Liver (tissue), 8 donors: ENCODE measurements at regions not wholly inside any gene's neighbourhood (a gene's known extent, or its start where the extent isn't known, plus 50 kb on each side); places are given as distances from the start of the nearest gene placed in this dataset.
"Not testable (repeated sequence)": the region's sequence is repeated elsewhere in the genome, so short reads cannot be mapped to it uniquely, and the experiment has no call there.

ENCODE experiments used
- DNase-seq: peaks from one replicate; pipeline ENCODE4 v3.0.0-alpha.2; 2017; ENCODE audit warnings: low spot score
- H3K27ac ChIP-seq, 2 donors: one replicate each; pipeline ENCODE4 v1.7.0; 2013; ENCODE audit warnings: inconsistent platforms in 2 of 2, low read length in 2 of 2, control low read depth in 1 of 2, low read depth in 1 of 2, mild to moderate bottlenecking in 1 of 2
- H3K27me3 ChIP-seq, 4 donors: one replicate each; pipeline versions ENCODE4 v1.6.1 to v1.7.0; 2013; ENCODE audit warnings: low read length in 3 of 4, inconsistent platforms in 1 of 4, mild to moderate bottlenecking in 1 of 4, moderate library complexity in 1 of 4; ENCODE audit not compliant: control insufficient read depth in 4 of 4, insufficient read depth in 4 of 4
- H3K36me3 ChIP-seq, 4 donors: one replicate each; pipeline versions ENCODE4 v1.6.1 to v1.7.0; 2013; ENCODE audit warnings: low read length in 3 of 4, mild to moderate bottlenecking in 3 of 4, low read depth in 1 of 4, moderate library complexity in 1 of 4; ENCODE audit not compliant: control insufficient read depth in 4 of 4, insufficient read depth in 3 of 4
- H3K4me1 ChIP-seq, 4 donors: one replicate each; pipeline versions ENCODE4 v1.6.1 to v1.7.0; 2013; ENCODE audit warnings: low read length in 3 of 4, mild to moderate bottlenecking in 3 of 4, moderate library complexity in 1 of 4; ENCODE audit not compliant: control insufficient read depth in 4 of 4, insufficient read depth in 4 of 4
- H3K4me3 ChIP-seq, 3 donors: one replicate each; pipeline versions ENCODE4 v1.6.1 to v1.7.0; 2013; ENCODE audit warnings: low read length in 3 of 3, control low read depth in 1 of 3, low read depth in 1 of 3, mild to moderate bottlenecking in 1 of 3
- H3K9ac ChIP-seq, 2 donors: one replicate each; pipeline ENCODE4 v1.7.0; 2013; ENCODE audit warnings: low read length in 2 of 2, mild to moderate bottlenecking in 2 of 2, moderate library complexity in 2 of 2, control low read depth in 1 of 2, low read depth in 1 of 2
- H3K9me3 ChIP-seq, 4 donors: one replicate each; pipeline versions ENCODE4 v1.6.1 to v1.7.0; 2013; ENCODE audit warnings: low read length in 3 of 4; ENCODE audit not compliant: control insufficient read depth in 4 of 4
- ATF3 ChIP-seq: IDR thresholded peaks from 2 replicates; pipeline ENCODE4 v1.6.1; 2016; ENCODE audit warnings: antibody characterized with exemption
- CTCF ChIP-seq: fragments of 150-350 bp; IDR thresholded peaks from 2 replicates; pipeline ENCODE4 v1.5.1; 2017; ENCODE audit warnings: improper control_type of control experiment, low read depth, low read length; ENCODE audit not compliant: missing input control
- FOXA1 ChIP-seq: IDR thresholded peaks from 2 replicates; pipeline ENCODE4 v1.6.1; 2016; ENCODE audit warnings: antibody characterized with exemption
- FOXA2 ChIP-seq: IDR thresholded peaks from 2 replicates; pipeline ENCODE4 v1.6.1; 2016; ENCODE audit warnings: antibody characterized with exemption
- GABPA ChIP-seq, 2 donors: IDR thresholded peaks in 1 of 2; conservative IDR thresholded peaks in 1 of 2; 2 replicates each; pipeline ENCODE4 v1.6.1; 2016; ENCODE audit warnings: antibody characterized with exemption in 2 of 2, mild to moderate bottlenecking in 1 of 2, moderate library complexity in 1 of 2
- HNF4A ChIP-seq, 2 donors: conservative IDR thresholded peaks; 2 replicates each; pipeline ENCODE4 v1.6.1; 2016; ENCODE audit warnings: antibody characterized with exemption in 2 of 2, mild to moderate bottlenecking in 2 of 2
- HNF4G ChIP-seq: IDR thresholded peaks from 2 replicates; pipeline ENCODE4 v1.6.1; 2016; ENCODE audit warnings: antibody characterized with exemption
- NR2F2 ChIP-seq: IDR thresholded peaks from 2 replicates; pipeline ENCODE4 v1.6.1; 2016; ENCODE audit warnings: antibody characterized with exemption
- RAD21 ChIP-seq, 2 donors: IDR thresholded peaks; 2 replicates each; pipeline ENCODE4 v1.6.1; 2016; ENCODE audit warnings: antibody characterized with exemption in 2 of 2, mild to moderate bottlenecking in 2 of 2
- REST ChIP-seq: IDR thresholded peaks from 2 replicates; pipeline ENCODE4 v1.6.1; 2016; ENCODE audit warnings: antibody characterized with exemption, mild to moderate bottlenecking
- RXRA ChIP-seq, 2 donors: IDR thresholded peaks; 2 replicates each; pipeline ENCODE4 v1.6.1; 2017 to 2018; ENCODE audit warnings: antibody characterized with exemption in 2 of 2, mild to moderate bottlenecking in 1 of 2
- SP1 ChIP-seq: IDR thresholded peaks from 2 replicates; pipeline ENCODE4 v1.6.1; 2018; ENCODE audit warnings: antibody characterized with exemption, mild to moderate bottlenecking
- WGBS: extraction: QIAGEN DNeasy Blood & Tissue Kit; methylation state at CpG from one replicate; pipeline ENCODE4 v1.1.7; 2013; 5-methylcytosine and 5-hydroxymethylcytosine counted together
- donor health status: healthy.
- donor health status: healthy.
- donor health status: healthy.
- donor health status: healthy.
- donor health status: healthy.

- Histone ChIP-seq H3K27me3 (no peaks in the 10 kb centered on the region), H3K9ac (no peak overlapping the region), H3K36me3 (no peaks in the 10 kb centered on the region), H3K27ac (no peak overlapping the region), H3K4me3 (no peak overlapping the region), H3K9me3 (no peaks in the 10 kb centered on the region), H3K4me1 (no peaks in the 10 kb centered on the region)
- no peak for DNase-seq
- TF ChIP-seq NR2F2: no peak
- WGBS: 69% methylated on average over 2 of the region's 2 CpGs
These were observed 86.3 kb upstream of the ANO5 start for GRCh38 chr11:22106566-22106965.

GRCh38 chr11:22115470-22116029 is 77.3 kb upstream of the ANO5 start:
- Histone ChIP-seq H3K9ac (no peak overlapping the region), H3K4me3 (no peak overlapping the region), H3K4me1 (no peaks in the 10 kb centered on the region), H3K27ac (no peak overlapping the region), H3K36me3 (no peaks in the 10 kb centered on the region), H3K9me3 (no peaks in the 10 kb centered on the region), H3K27me3 (no peaks in the 10 kb centered on the region)
- 77% methylated on average over 3 of the region's 3 CpGs for WGBS
- TF ChIP-seq REST: no peak
- TF ChIP-seq GABPA (IDR thresholded peaks at IDR 0.05 in 1 of 2, conservative IDR thresholded peaks at IDR 0.05 in 1 of 2): no peak
- no peak for TF ChIP-seq FOXA2
- no peak for TF ChIP-seq RXRA (IDR thresholded peaks at IDR 0.05)
- TF ChIP-seq SP1: no peak
- no peak for TF ChIP-seq HNF4G
- TF ChIP-seq ATF3: no peak
- TF ChIP-seq FOXA1: no peak
- DNase-seq: no peak

- H3K27ac ChIP-seq, H3K4me1 ChIP-seq, H3K4me3 ChIP-seq, DNase-seq, H3K9me3 ChIP-seq, H3K36me3 ChIP-seq, H3K9ac ChIP-seq, H3K27me3 ChIP-seq: not testable (repeated sequence)
- WGBS: 72% methylated on average over 2 of the region's 2 CpGs
- TF ChIP-seq HNF4G (peak; percentile 58), HNF4A (conservative IDR thresholded peaks at IDR 0.05) (peak; percentile 44 to 74)
These were observed 64.9 kb upstream of the ANO5 start for GRCh38 chr11:22127981-22128380.

- WGBS: 47% methylated on average over 3 of the region's 3 CpGs
- Histone ChIP-seq H3K4me1 (no peaks in the 10 kb centered on the region), H3K27ac (no peak overlapping the region), H3K4me3 (no peak overlapping the region), H3K9me3 (no peaks in the 10 kb centered on the region), H3K9ac (no peak overlapping the region), H3K27me3 (no peaks in the 10 kb centered on the region), H3K36me3 (no peaks in the 10 kb centered on the region)
- TF ChIP-seq CTCF (peak; percentile 75), RAD21 (IDR thresholded peaks at IDR 0.05) (peak; percentile 95 to 96), NR2F2 (no peak)
- no peak for DNase-seq
These were observed 62.3 kb upstream of the ANO5 start for GRCh38 chr11:22130462-22131053.
